ENCODE measurements at regions not wholly inside any gene's neighbourhood (a gene's known extent, or its start where the extent isn't known, plus 50 kb on each side); places are given as distances from the start of the nearest gene placed in this dataset.
"Not testable (repeated sequence)": the region's sequence is repeated elsewhere in the genome, so short reads cannot be mapped to it uniquely, and the experiment has no call there.

- intact Hi-C loops (cut with micrococcal nuclease; ENCODE audit: unreplicated experiment); H3K4me1 ChIP-seq (ENCODE audit: insufficient read depth, low read length); H3K9me3 ChIP-seq (ENCODE audit: low read length); H3K36me3 ChIP-seq (replicated peaks in 1 of 2; ENCODE audit: control insufficient read depth in 1 of 2, insufficient read depth in 2 of 2, low read length in 2 of 2); DNase-seq (ENCODE audit: low spot score); H3K9ac ChIP-seq (ENCODE audit: insufficient read depth, low read depth, low read length); H3K4me2 ChIP-seq (ENCODE audit: low read depth, low read length); ATAC-seq; BruUV-seq (replicated peaks); H4K20me1 ChIP-seq (ENCODE audit: insufficient read depth, low read length); H3K79me2 ChIP-seq (ENCODE audit: insufficient read depth, low read length); CTCF ChIA-PET (ENCODE audit: low intra/inter-chr PET ratio, low total read pairs); H2AFZ ChIP-seq (ENCODE audit: low read length); FAIRE-seq; in situ Hi-C loops (cut with HindIII; ENCODE audit: extremely low pct_ligation_motif_present, low pct_unique_long_range_greater_than_20kb); H3K4me3 ChIP-seq (replicated peaks in 1 of 3; ENCODE audit: insufficient read depth in 1 of 3, low read depth in 2 of 3, low read length in 3 of 3); POLR2A ChIA-PET; H3K27ac ChIP-seq (ENCODE audit: extremely low read length, insufficient read depth, low read length); H3K27me3 ChIP-seq (ENCODE audit: control insufficient read depth in 1 of 2, insufficient read depth in 2 of 2, low read length in 2 of 2): not testable (repeated sequence)
- WGBS (ENCODE audit: low lambda C conversion rate), result 20% methylated on average over 4 of the region's 4 CpGs
- TF ChIP-seq MAFK (conservative IDR thresholded peaks at IDR 0.05 in 1 of 2, IDR thresholded peaks at IDR 0.05 in 1 of 2; ENCODE audit: low read length in 2 of 2) (peak; percentile 68 to 80), MAFF (IDR thresholded peaks at IDR 0.05; ENCODE audit: low read depth, low read length) (peak; percentile 63)
These were observed 353.3 kb downstream of the C12orf75 start for GRCh38 chr12:105683836-105684235.

DNA sequence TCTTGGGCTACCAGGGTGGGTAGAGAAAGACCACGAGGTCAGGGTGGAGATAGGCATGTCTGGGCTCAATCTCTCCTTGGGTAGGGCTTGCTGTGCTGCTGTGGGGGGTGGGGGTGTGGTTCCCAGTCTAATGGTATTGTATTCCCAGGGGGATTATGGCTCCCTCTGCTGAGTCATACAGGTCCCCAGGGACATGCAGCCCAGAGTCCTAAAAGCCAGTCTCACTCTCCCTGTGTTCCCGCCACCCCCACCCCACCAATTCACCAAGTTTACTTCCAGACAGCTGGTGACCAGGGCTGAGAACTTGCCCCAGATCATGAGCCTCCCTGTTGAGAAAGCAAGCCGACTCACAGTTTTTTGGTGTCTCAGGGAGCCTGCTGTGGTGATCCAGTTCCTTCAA is 367.6 kb downstream of the C12orf75 start:
- Histone ChIP-seq H3K9ac (ENCODE audit: insufficient read depth, low read depth, low read length) (no peak overlapping the region), H3K27me3 (ENCODE audit: control insufficient read depth in 1 of 2, insufficient read depth in 2 of 2, low read length in 2 of 2) (no peaks in the 10 kb centered on the region), H3K4me1 (ENCODE audit: insufficient read depth, low read length) (no peaks in the 10 kb centered on the region), H3K27ac (ENCODE audit: extremely low read length, insufficient read depth, low read length) (no peak overlapping the region), H3K79me2 (ENCODE audit: insufficient read depth, low read length) (no peaks in the 10 kb centered on the region), H4K20me1 (ENCODE audit: insufficient read depth, low read length) (no peaks in the 10 kb centered on the region), H2AFZ (ENCODE audit: low read length) (no peak overlapping the region), H3K36me3 (replicated peaks in 1 of 2; ENCODE audit: control insufficient read depth in 1 of 2, insufficient read depth in 2 of 2, low read length in 2 of 2) (no peaks in the 10 kb centered on the region), H3K4me2 (ENCODE audit: low read depth, low read length) (no peak overlapping the region), H3K4me3 (replicated peaks in 1 of 3; ENCODE audit: insufficient read depth in 1 of 3, low read depth in 2 of 3, low read length in 3 of 3) (no peak overlapping the region), H3K9me3 (ENCODE audit: low read length) (peaks cover under 1% of the 10 kb centered on the region; the same call in 1 of the 2 replicates)
- 23% methylated on average over 3 of the region's 3 CpGs for WGBS (ENCODE audit: low lambda C conversion rate)
- in situ Hi-C loops (cut with HindIII; ENCODE audit: extremely low pct_ligation_motif_present, low pct_unique_long_range_greater_than_20kb) (no loop called here), intact Hi-C loops (cut with micrococcal nuclease; ENCODE audit: unreplicated experiment) (no loop called here)
- ChIA-PET CTCF (ENCODE audit: low intra/inter-chr PET ratio, low total read pairs) (no interaction called here), POLR2A (no interaction called here)
- no TSS peak for BruUV-seq (replicated peaks)
- FAIRE-seq, result no peak
- no peak for DNase-seq (ENCODE audit: low spot score)
- no peak for ATAC-seq
- TF ChIP-seq SIN3B (IDR thresholded peaks at IDR 0.05; ENCODE audit: low read length) (no peak), ZNF230 (CRISPR knock-in tag; IDR thresholded peaks at IDR 0.05) (no peak), MEIS1 (CRISPR knock-in tag; IDR thresholded peaks at IDR 0.05; ENCODE audit: borderline replicate concordance) (no peak), ZNF878 (CRISPR knock-in tag; IDR thresholded peaks at IDR 0.05) (no peak), GZF1 (CRISPR knock-in tag; IDR thresholded peaks at IDR 0.05) (no peak), NR0B2 (CRISPR knock-in tag; IDR thresholded peaks at IDR 0.05) (no peak), ZMYM2 (CRISPR knock-in tag; IDR thresholded peaks at IDR 0.05) (no peak), JUN (CRISPR knock-in tag; IDR thresholded peaks at IDR 0.05) (no peak), ZNF546 (CRISPR knock-in tag; conservative IDR thresholded peaks at IDR 0.05) (no peak), ZNF501 (CRISPR knock-in tag; IDR thresholded peaks at IDR 0.05) (no peak), ELK4 (CRISPR knock-in tag; IDR thresholded peaks at IDR 0.05; ENCODE audit: borderline replicate concordance) (no peak), NFYB (CRISPR knock-in tag; IDR thresholded peaks at IDR 0.05) (no peak), PHF8 (CRISPR knock-in tag; IDR thresholded peaks at IDR 0.05) (no peak), ZNF446 (CRISPR knock-in tag; IDR thresholded peaks at IDR 0.05) (no peak)
- TF ChIP-seq, protein P1, sequence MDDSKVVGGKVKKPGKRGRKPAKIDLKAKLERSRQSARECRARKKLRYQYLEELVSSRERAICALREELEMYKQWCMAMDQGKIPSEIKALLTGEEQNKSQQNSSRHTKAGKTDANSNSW (CRISPR knock-in tag; IDR thresholded peaks at IDR 0.05; ENCODE audit: borderline replicate concordance), result no peak
- TF ChIP-seq, protein P2, sequence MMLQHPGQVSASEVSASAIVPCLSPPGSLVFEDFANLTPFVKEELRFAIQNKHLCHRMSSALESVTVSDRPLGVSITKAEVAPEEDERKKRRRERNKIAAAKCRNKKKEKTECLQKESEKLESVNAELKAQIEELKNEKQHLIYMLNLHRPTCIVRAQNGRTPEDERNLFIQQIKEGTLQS (CRISPR knock-in tag; IDR thresholded peaks at IDR 0.05), result no peak
- TF ChIP-seq, protein P3, sequence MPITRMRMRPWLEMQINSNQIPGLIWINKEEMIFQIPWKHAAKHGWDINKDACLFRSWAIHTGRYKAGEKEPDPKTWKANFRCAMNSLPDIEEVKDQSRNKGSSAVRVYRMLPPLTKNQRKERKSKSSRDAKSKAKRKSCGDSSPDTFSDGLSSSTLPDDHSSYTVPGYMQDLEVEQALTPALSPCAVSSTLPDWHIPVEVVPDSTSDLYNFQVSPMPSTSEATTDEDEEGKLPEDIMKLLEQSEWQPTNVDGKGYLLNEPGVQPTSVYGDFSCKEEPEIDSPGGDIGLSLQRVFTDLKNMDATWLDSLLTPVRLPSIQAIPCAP (CRISPR knock-in tag; IDR thresholded peaks at IDR 0.05; ENCODE audit: low read depth), result no peak
